ENCODE measurements at regions not wholly inside any gene's neighbourhood (a gene's known extent, or its start where the extent isn't known, plus 50 kb on each side); places are given as distances from the start of the nearest gene placed in this dataset.
"Not testable (repeated sequence)": the region's sequence is repeated elsewhere in the genome, so short reads cannot be mapped to it uniquely, and the experiment has no call there.

DNA sequence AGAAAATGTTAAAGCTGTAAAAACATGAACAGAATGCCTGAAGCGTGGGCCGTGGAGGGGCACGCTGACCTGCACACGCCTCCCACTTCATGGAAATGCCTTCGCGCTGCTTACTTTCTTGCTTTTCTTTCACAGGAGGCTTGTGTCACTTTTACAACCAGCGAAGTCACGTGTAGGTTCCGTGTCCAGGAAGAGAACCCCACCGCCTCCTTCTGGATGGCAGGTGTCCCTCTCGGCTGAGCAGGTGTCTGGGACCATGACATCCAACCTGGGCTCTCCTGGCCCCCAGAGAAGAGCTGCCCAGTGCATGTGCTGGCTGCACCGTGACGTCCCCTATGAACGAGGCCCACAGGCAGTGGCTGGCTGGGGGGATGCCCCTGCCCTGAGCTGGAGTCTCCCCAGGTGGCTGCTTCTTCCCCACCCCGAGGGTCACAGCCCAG lies 345.0 kb upstream of the SFSWAP start:
- DNase-seq, result no peak

DNA sequence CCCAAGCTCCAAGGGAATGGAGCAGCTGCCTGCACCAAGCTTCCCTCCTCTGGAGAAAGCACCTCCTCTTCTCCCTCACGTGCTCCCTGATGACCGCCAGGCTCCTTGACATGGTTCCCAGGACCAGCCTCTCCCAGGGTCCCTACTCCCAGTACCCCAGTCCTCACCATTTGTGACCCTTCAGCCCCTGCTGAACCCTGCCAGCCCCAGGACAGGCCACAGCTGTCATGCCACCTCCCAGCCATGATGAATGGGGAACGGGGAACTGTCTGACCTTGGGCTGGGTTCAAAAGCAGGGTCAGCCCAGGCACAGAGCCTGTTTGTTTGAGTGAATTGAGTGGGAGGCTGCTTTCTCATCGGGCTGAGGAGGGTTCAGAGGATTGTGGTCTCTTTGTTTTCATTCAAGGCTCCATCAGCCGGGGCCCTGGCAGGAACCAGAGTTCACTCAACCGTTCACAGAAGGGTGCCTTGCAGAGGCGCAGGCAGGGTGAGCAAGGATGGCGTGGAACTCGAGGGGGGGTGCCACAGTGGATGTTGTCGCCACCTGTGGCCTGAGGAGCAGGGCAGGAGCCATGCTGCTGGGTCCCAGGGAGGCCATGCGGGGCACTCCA lies 344.5 kb upstream of the SFSWAP start:
- DNase-seq, result no peak

DNA sequence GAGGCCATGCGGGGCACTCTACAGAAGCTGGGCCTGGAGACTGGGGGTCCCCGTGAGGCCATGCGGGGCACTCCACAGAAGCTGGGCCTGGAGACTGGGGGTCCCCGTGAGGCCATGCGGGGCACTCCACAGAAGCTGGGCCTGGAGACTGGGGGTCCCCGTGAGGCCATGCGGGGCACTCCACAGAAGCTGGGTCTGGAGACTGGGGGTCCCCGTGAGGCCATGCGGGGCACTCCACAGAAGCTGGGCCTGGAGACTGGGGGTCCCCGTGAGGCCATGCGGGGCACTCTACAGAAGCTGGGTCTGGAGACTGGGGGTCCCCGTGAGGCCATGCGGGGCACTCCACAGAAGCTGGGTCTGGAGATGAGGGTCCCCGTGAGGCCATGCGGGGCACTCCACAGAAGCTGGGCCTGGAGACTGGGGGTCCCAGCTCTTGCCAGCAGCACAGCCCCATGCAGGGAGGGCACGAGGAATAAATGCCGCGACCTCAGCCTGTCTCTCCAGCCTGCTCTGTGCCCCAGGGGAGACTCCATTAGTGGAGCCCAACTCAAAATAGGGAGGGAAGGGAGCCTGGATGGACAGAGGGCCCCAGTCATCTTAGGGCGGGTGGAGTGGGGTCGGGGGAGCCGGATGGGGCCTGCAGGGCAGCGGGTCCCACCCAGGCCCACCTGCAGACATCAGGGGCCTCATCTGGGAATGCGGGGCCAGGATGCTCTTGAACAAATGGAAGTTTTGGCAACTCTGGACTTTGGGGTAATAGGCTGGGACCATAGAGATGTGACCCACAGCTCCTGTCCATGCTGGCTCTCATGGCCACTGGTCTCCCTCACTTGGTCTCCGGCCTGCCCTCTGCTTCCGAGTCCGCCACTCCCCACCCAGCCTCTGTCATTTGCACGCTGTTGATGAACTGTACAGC lies 343.6 kb upstream of the SFSWAP start:
- DNase-seq, result not testable (repeated sequence)

DNA sequence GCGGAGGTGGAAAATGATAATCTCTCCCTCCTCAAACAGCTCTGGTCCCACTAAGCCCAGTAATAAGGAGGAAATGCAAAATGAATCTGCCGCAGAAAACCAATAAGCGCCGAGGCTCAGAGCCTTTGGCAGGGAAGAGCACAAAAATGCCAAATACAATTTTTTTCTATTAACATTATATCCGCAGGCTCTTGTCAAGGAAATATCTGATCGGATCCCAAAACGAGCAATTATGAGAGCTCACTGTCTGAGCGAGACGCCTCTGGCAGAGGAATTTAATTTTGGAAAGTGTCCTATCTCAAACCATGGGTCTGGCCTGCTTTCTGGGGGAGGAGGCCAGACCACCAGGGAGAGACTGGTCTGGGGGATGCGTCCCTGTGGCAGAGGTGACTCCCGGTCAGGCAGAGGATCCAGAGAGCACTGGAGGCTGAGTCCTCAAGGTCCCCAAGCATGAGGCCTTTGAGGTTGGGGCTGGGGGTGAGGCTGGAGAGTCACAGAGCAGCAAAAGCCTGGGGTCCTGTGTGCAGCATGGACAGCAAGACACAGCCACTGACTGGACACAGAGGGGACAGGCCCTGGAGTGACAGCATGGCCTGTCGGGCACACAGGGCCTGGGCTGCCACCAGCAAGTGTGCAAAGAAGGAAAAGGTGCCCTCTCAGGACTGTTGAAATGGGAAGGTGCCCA lies 342.8 kb upstream of the SFSWAP start:
- DNase-seq, result no peak

DNA sequence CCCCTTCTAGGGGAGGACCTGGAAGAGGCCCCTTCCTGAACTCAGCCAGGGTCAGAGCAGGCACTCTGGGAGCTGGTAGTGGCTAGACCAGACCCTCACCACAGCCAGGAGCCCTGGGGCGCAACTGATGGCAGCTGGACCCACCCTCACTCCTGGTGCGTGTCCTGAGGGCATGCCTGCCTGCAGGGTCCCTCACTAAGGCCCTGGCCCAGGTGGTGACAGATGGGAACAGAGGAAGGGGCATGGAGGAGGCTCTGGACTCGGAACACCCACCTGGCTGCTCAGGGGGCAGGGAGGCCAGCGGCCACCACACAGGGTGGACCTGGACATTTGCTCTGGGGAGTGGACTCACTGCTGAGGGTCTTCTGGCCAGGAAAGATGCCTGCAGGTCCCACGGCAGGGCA lies 342.2 kb upstream of the SFSWAP start:
- no peak for DNase-seq

DNA sequence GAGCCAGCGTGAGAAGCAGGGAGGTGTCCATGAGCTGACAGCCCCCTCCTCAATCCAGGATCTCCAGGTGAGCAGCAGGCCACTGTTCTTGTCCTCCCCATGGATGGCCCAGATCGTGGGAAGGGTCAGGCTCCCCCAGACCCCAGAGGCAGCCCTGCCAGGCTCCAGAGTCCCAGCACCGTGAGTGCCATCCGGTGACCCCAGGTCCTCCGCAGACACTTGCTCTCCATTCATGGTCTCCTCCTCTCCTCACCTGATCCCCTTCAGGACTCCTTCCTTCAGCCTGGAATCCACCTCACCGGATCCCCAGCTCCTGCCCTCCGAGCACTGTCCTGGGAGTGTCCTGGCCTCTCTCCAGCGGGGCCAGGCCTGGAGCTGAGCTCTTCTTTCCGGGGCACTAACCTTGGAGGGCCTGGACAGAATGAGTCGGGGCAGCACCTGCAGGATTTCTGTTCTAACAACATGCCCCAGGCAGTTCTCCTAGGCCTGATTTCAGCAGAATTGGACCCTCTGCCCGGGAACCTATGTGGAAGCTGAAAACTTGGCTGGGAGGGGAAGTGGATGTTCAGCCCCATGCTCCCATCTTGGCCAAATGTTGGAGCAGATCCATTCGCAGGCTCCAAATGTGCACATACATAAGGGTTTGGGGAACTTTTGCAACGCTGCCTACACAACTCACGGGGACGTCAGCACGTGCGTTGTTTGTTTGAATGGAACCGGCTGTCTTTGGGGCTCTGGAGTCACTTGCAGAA lies 341.6 kb upstream of the SFSWAP start:
- DNase-seq, result no peak

DNA sequence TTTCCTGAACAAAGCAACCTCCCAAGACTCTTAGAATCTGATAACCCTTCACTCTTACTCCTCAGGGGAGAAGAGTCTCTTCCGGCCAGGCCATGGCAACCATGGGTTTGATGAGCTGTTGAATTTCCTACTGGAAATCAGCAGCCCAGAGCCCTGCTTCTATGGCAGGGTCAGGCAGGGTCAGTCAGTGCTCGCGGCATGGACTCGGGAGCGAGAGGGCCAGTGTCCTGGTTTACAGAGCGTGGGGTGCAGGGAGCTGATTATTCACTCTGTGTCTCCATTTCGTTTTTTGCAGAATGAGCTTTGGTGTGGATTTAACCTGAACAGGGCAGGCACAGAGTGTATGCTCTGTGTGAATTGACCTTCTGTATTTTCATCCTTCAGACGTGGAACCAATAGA lies 340.6 kb upstream of the SFSWAP start:
- no peak for DNase-seq

DNA sequence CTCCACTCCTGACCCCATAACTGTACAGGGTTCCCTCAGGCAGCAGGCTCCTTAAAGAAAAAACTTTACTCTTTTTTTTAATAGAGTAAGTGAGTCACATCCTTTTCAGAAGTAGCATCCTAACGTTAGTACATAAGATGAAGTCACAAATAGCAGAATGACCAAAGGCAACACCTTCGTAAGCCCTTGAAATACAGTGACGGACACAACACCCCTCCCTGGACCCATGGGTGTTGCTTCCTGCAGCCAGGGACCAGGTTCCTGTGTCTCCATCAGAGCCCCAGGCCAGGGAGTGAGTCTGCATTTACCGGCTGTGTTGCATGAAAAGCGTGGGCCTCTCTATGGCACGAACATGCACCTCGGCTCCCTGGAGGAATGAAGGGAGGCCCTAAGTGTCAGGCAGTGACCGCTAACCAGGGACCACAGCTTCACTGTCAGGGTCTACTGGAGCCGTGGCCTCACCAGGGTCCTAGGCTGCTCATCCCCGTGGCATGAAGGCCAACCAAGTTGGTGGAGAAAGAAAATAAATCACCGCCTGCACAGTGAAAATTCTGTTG lies 340.0 kb upstream of the SFSWAP start:
- no peak for DNase-seq

DNA sequence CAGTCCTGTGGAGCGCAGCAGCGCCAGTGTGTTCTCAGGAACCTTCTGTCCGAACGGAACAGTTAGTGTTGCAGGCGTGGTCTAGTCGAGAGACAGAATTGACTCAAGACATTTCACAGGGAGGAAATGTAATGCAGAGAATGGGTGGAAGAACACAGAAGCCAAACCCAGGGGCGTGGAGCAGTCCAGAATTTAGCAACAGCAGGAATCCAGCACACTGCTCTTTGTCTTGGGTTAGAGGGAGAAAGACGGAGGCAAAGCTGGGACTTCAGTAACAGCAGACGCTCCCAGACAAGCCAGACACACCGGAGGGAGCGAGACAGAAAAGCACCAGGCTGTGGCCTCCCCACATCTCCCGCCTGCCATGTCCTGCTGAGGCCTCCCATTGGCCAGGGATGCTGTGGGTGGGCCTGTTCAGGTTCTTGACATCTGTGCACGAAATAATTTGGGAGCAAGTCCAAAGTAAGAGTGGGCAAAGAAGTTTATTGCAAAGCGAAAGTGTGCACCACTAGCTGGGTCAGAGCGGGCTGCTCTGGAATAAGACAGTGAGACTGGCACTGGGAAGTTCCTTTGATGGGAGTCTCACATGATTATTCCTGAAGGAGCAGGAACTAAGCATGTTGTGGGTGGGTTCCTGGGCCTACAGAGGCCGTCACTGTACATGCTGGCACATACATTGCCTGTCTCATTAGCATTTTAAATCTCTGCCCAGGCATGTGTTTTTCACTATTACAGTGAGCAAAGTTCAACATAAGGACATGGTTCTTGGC lies 339.3 kb upstream of the SFSWAP start:
- no peak for DNase-seq

DNA sequence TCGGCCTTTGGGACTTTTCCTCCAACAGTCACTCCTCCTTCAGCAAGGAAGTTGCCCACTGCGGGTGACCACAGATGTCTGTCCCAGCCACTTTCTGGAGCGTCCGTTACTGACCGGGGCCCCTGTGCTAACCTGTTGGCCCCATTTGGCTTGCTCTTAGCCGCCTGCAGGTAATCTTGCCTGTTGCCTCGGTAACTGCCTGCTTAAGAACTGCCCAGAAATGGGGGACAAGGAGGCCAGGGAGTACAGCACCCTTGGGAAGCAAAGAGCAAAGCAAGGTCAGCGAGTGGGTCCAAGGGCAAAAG lies 338.8 kb upstream of the SFSWAP start:
- DNase-seq, result no peak

DNA sequence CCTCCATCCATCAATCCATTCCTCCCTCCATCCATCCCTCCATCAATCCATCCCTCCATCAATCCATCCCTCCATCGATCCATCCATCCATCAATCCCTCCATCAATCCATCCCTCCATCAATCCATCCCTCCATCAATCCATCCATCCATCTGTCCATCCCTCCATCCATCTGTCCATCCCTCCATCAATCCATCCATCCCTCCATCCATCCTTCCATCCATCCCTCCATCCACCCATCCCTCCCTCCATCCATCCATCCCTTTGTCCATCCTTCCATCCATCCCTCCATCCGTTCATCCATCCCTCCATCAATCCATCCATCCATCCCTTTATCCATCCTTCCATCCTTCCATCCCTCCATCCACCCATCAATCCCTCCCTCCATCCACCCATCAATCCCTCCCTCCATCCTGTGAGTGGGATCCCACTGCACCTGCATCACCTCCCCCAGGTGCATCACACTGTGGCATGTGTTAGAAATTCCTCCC lies 338.1 kb upstream of the SFSWAP start:
- DNase-seq, result no peak

DNA sequence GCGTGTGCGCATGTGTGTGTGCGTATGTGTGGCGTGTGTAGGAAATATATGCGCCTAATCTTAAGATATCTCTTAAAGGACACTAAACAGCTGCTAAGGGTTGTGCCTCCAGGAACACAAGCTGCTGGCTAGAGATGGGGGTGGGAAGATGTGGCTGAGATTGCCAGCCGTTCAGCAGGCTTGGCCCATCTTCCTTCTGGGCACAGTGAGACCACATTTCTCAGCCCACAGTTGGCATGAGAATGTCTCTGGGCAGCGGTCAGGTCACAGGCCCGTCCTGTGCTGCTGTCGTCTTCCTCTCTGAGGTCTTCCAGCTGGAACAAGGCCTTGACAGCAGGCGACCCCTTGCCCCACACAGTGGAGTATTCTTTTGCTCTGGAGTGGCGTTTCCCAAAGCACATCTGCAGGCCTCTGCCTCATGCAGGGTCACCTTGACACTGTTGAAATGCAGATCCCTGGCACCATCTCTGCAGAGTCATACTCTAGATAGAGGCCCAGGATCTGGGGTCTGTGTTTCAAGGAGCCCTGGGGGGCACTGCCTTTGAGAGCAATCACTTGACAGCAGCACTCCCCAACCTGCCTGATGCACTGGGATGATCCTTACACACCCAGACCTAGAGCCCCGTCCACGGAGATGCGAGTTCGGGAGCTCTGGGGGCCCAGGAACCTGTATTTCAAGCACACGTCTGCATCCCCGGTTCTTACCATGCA lies 335.5 kb upstream of the SFSWAP start:
- DNase-seq, result no peak

DNA sequence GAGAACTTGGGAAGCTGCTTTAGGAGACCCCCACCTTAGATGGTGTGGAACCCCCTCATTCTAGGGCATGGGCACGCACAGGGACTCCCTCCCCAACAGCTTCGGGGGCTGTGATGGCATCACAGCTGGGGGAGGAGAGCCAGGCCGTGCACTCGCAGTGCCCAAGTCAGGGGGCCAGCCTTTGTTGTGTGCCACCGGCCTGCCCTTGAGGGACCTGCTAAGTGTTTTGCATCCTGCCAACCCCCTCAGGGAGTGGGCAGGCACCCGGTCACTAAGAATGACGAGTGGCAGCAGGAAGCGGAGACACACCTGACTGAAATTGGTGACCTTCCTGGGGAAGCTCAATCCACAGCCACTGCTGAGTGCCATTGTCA lies 334.9 kb upstream of the SFSWAP start:
- DNase-seq, result no peak

DNA sequence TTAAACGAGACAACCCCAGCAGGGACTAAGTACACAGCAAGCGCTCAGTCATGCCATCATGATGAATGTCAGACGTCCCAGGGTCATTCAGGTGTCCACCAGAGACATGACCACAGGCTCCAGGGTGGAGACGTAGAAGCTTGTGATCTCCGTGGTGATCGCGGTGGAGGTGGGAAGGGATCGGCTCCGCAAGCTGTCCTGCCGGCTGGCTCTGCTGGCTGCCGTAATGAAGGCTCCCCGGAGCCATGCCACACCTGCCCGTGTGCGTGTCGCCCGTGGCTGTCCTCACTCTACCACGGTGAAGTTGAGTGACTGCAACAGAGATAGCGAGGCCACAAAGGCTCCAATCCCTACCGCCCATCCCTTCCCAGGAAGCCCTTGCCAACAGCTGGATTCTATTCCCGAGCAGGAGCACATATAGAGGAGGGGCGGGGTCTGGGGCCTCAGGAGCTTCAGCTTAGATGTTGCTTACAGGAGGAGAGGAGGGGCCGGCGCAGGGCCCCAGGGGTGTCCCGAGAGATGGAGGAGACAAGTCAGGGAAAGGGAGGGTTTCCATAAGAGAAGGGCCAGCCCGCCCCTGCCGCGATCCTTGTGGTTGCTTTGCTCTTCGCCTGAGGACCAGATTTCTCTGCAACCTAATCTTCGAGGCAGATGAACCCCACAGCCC lies 332.6 kb upstream of the SFSWAP start:
- no peak for DNase-seq

DNA sequence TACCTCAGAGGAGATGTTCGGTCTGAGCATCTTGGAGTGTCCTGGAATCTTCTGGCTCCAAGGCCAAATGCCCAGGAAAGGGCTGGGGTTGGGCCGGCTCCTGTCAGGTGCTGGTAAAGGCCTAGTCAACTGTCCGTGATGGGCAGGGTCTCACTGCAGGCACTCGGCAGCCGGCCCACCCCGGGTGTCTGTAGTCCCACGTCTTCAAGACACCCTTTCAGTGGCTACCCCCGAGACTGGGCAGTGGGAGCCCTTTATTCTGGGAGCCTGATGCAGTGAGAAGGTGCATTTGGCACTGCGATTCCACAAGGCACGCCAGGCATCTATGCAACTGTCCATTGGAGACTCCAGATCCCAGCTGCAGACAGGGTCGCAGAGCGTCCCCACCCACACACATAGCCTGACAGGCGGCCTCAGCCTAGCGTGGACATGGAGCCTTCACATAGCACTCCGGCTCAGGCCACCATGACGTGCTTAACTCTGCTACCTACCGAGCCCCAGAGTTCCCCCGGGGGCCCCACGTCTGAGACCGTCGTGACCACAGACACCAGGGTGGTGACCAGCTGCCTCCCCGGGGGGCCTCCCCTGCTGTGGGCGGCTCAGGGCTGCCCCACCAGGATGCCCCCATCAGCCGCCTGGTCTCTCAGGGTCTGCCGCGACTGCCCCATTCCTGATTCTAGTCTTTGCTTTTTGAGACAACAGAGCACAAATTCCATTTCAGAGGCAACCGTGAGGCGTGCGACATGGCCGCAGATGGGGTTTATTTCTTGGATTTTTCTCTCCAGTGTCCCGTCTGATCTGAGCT lies 331.8 kb upstream of the SFSWAP start:
- DNase-seq, result no peak

DNA sequence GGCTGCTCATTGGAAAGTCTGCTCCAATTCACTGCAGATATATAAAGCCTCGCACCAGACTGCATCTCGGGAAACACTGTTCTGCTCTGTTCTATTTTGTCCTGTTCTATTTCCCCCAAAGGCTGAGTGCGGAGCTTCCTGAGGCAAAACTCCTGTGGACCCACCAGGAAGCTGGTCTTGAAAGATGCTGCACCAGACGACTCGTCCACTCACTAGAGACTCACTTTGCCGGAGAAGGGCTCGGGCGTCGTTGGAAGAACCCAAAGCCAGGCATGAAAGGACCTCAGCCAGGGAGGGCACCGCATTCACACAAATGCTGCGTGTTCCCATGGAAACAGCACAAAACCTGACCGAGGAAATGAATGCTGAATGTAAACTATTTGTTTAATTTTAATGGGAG lies 331.2 kb upstream of the SFSWAP start:
- DNase-seq, result no peak

DNA sequence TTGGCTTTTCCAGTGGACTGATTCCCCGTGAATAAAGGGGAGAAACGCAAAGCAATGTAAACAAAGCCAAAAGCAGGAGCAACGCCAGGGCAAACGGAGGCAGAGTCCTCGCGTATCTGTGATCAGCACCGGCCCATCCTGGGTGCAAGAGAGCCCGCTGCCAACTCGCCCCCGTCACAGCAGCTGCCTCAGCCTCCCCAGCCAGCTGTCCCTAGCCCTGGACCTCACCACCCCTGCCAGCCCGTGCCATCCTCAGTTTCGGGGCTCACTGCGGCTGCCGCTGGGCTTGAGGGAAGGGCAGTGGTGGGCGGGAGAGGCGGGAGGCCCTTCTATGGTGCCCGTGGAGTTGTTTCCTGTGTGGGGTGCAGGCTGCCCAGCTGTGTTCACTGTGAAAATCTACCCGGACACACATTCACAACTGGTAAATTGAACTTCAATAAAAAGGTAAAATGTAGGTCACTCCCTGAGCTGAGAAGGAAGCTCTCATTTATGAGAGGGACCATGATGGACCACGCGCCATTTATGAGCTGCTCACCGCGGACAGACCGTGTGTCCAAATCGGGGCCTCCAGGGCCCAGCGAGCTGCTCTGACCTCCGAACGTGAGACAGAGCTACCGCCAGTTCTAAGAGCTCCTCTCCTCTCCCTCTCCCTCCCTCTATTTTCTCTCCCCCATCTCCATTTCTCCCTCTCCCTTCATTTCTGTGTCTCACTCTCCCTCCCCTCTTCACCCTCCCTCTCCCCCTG lies 330.5 kb upstream of the SFSWAP start:
- no peak for DNase-seq

DNA sequence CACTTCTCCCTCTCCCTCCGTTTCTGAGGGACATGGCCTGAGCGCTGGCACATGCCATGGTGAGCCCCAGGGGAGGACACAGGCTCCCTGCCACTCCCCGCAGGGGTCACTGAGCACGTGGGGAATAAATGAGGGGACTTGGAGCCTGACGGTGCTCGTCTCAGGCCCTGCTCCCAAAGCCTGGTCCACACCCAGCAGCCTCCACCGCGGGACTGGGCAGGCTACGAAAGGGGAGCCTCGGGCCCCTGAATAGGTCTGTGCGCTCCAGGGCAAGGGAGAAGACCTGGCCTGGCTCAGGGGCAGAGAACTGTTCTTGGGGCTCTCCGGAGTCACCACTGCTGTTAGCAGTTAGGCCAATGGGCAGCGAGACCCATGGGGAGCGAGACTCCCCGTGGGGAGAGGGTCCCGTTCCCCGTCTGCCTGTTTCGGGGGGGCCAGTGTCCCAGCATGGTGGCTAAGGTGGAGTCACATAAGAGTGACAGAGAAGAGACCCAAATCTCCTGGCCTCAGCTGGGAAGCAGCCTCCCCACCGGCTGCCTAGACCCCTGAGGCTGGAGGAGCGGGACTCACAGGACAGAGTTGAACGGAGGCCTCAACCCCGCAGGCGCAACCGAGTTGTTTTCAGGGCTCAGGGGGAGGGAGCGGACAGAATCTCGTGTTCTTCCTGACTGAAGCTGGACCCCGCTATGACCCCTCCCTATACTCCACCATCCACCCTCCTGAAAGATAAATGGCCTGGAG lies 329.8 kb upstream of the SFSWAP start:
- DNase-seq, result no peak

Measured in CD4-positive, alpha-beta T cell treated with Interleukin-21 for 1 hour (primary cell).